Keratinocyte (primary cell): ENCODE measurements at regions not wholly inside any gene's neighbourhood (a gene's known extent, or its start where the extent isn't known, plus 50 kb on each side); places are given as distances from the start of the nearest gene placed in this dataset.

Experiments used
- CTCF ChIP-seq, 3 experiments: IDR thresholded peaks in 1 of 3; conservative IDR thresholded peaks in 1 of 3; optimal IDR thresholded peaks in 1 of 3; 2 replicates in 2 of 3; 3 replicates in 1 of 3; pipeline versions ENCODE3 to v1.5.1; 2011; ENCODE audit warnings: low read length in 3 of 3, mild to moderate bottlenecking in 3 of 3, moderate library complexity in 2 of 3, control low read depth in 1 of 3, inconsistent platforms in 1 of 3; ENCODE audit not compliant: insufficient read depth in 2 of 3; ENCODE audit errors: extremely low read depth in 1 of 3
- EZH2 ChIP-seq: IDR thresholded peaks from one replicate; pipeline ENCODE4 v1.6.1; 2012; ENCODE audit warnings: inconsistent platforms, mild to moderate bottlenecking, low read length, moderate library complexity

GRCh38 chrX:140022482-140022881 lies 57.2 kb upstream of the CXorf66 start:
- TF ChIP-seq CTCF (optimal IDR thresholded peaks at IDR 0.05 in 1 of 3, IDR thresholded peaks at IDR 0.05 in 1 of 3, conservative IDR thresholded peaks at IDR 0.05 in 1 of 3; ENCODE audit: extremely low read depth in 1 of 3, insufficient read depth in 2 of 3, low read length in 3 of 3) (no peak), EZH2 (no peak)
